ENCODE measurements at regions not wholly inside any gene's neighbourhood (a gene's known extent, or its start where the extent isn't known, plus 50 kb on each side); places are given as distances from the start of the nearest gene placed in this dataset.

DNA sequence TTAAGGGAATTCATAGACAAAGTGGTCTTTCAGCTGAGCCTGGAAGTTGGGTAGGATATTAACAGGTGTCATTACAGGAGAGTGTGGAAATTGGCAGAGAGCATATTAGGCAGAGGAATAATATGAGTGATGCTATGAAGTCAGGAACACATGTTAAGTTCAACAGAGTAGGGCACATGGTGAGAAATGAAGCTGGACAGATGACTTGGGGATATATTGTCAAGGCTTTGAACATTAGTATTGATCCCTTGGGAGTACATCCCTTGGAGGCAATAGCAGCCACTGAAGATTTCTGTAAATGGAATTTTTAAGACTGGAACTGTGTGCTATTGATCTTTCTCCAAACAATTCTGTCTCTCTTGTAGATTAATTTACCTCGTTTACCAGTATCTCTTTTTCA is 170.7 kb downstream of the SCG2 start (continued):
- TF ChIP-seq HOXA7 (CRISPR knock-in tag; IDR thresholded peaks at IDR 0.05), result no peak

DNA sequence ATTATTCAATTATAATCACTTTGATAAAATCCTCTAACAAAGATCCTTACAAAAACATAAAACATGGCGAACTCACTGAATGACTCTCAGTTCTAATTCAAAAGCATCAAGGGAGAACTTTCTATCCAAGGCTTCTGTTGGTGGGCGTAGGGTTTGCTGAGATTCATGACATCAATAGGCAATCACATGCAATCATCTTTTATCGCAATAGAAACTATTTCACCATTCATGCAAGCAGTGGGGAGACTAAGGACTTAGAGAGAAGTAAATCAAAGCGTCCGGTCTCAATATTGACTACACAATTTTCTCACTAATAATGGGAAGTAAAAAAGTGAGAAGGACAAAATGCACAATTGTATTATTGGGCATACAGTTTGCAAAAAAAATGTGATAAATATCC is 168.7 kb downstream of the SCG2 start:
- TF ChIP-seq FOXS1 (CRISPR knock-in tag; IDR thresholded peaks at IDR 0.05) (no peak), PHF8 (IDR thresholded peaks at IDR 0.05; ENCODE audit: borderline replicate concordance, low read depth) (no peak)
- Histone ChIP-seq H3K4me3 (no peak overlapping the region), H3K9me3 (no peaks in the 10 kb centered on the region), H3K4me1 (no peaks in the 10 kb centered on the region), H3K4me2 (no peak overlapping the region), H3K27ac (no peak overlapping the region)
- ChIA-PET POLR2A (no interaction called here), CTCF (no interaction called here)
- FAIRE-seq (no peak), ATAC-seq (no peak), DNase-seq (ENCODE audit: low read depth in 1 of 2, low spot score in 1 of 2) (no peak)
- WGBS (ENCODE audit: missing lambda C conversion rate), result 90% methylated on average over 5 of the region's 5 CpGs

DNA sequence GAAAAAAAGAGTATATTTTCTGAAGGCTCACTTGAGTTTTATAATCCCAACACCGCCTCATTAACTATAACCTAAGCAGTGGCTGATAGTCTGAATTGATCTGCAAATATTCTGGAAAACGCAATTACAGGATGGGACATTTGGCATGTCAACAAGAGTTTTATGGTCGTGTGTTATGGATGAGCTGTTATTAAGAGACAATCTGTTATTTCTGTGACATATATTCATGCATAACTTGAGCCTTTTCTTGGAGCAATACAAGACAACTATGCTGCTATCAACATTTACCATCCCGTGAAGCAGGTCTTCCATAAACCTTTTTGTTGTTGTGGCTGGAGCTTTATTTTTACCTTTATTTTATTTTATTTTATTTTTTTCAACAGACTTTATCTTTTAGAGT is 164.4 kb downstream of the SCG2 start:
- H3K4me2 ChIP-seq, result no peak overlapping the region
- DNase-seq (ENCODE audit: low read depth in 1 of 2, low spot score in 1 of 2) (no peak), FAIRE-seq (no peak), ATAC-seq (no peak)
- POLR2A ChIA-PET, result no interaction called here
- no peak overlapping the region for H3K27ac ChIP-seq
- H3K4me3 ChIP-seq, result no peak overlapping the region
- 59% methylated on average over 4 of the region's 4 CpGs for WGBS (ENCODE audit: missing lambda C conversion rate)
- H3K4me1 ChIP-seq, result no peaks in the 10 kb centered on the region
- TF ChIP-seq, protein P1, sequence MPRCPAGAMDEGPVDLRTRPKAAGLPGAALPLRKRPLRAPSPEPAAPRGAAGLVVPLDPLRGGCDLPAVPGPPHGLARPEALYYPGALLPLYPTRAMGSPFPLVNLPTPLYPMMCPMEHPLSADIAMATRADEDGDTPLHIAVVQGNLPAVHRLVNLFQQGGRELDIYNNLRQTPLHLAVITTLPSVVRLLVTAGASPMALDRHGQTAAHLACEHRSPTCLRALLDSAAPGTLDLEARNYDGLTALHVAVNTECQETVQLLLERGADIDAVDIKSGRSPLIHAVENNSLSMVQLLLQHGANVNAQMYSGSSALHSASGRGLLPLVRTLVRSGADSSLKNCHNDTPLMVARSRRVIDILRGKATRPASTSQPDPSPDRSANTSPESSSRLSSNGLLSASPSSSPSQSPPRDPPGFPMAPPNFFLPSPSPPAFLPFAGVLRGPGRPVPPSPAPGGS (IDR thresholded peaks at IDR 0.05), result no peak
- TF ChIP-seq, protein P2, sequence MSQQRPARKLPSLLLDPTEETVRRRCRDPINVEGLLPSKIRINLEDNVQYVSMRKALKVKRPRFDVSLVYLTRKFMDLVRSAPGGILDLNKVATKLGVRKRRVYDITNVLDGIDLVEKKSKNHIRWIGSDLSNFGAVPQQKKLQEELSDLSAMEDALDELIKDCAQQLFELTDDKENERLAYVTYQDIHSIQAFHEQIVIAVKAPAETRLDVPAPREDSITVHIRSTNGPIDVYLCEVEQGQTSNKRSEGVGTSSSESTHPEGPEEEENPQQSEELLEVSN (IDR thresholded peaks at IDR 0.05; ENCODE audit: borderline replicate concordance, low read depth), result no peak
- TF ChIP-seq GATA3 (IDR thresholded peaks at IDR 0.05; ENCODE audit: borderline replicate concordance) (no peak), TP53 (CRISPR knock-in tag; IDR thresholded peaks at IDR 0.05) (no peak), POLR2A (IDR thresholded peaks at IDR 0.05; ENCODE audit: low read length) (no peak), CHD2 (IDR thresholded peaks at IDR 0.05; ENCODE audit: low read length, partially characterized antibody) (no peak), CBX2 (IDR thresholded peaks at IDR 0.05; ENCODE audit: borderline replicate concordance, low read depth) (no peak), CEBPB (IDR thresholded peaks at IDR 0.05) (no peak), SMC3 (IDR thresholded peaks at IDR 0.05) (no peak), FOSL2 (IDR thresholded peaks at IDR 0.05) (no peak), FOSL2 (CRISPR knock-in tag; IDR thresholded peaks at IDR 0.05) (no peak), KDM1A (IDR thresholded peaks at IDR 0.05; ENCODE audit: low read depth) (no peak), EHF (CRISPR knock-in tag; IDR thresholded peaks at IDR 0.05) (no peak), BHLHE40 (IDR thresholded peaks at IDR 0.05; ENCODE audit: low read depth, low read length) (no peak), EP300 (IDR thresholded peaks at IDR 0.05) (no peak), RFX5 (IDR thresholded peaks at IDR 0.05) (no peak), MAFK (IDR thresholded peaks at IDR 0.05; ENCODE audit: partially characterized antibody) (no peak)
- TF ChIP-seq, protein P3, sequence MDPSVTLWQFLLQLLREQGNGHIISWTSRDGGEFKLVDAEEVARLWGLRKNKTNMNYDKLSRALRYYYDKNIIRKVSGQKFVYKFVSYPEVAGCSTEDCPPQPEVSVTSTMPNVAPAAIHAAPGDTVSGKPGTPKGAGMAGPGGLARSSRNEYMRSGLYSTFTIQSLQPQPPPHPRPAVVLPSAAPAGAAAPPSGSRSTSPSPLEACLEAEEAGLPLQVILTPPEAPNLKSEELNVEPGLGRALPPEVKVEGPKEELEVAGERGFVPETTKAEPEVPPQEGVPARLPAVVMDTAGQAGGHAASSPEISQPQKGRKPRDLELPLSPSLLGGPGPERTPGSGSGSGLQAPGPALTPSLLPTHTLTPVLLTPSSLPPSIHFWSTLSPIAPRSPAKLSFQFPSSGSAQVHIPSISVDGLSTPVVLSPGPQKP (IDR thresholded peaks at IDR 0.05; ENCODE audit: low read depth, low read length), result no peak
- TF ChIP-seq, protein P4, sequence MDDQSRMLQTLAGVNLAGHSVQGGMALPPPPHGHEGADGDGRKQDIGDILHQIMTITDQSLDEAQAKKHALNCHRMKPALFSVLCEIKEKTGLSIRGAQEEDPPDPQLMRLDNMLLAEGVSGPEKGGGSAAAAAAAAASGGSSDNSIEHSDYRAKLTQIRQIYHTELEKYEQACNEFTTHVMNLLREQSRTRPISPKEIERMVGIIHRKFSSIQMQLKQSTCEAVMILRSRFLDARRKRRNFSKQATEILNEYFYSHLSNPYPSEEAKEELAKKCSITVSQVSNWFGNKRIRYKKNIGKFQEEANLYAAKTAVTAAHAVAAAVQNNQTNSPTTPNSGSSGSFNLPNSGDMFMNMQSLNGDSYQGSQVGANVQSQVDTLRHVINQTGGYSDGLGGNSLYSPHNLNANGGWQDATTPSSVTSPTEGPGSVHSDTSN (IDR thresholded peaks at IDR 0.05), result no peak
- TF ChIP-seq, protein P5, sequence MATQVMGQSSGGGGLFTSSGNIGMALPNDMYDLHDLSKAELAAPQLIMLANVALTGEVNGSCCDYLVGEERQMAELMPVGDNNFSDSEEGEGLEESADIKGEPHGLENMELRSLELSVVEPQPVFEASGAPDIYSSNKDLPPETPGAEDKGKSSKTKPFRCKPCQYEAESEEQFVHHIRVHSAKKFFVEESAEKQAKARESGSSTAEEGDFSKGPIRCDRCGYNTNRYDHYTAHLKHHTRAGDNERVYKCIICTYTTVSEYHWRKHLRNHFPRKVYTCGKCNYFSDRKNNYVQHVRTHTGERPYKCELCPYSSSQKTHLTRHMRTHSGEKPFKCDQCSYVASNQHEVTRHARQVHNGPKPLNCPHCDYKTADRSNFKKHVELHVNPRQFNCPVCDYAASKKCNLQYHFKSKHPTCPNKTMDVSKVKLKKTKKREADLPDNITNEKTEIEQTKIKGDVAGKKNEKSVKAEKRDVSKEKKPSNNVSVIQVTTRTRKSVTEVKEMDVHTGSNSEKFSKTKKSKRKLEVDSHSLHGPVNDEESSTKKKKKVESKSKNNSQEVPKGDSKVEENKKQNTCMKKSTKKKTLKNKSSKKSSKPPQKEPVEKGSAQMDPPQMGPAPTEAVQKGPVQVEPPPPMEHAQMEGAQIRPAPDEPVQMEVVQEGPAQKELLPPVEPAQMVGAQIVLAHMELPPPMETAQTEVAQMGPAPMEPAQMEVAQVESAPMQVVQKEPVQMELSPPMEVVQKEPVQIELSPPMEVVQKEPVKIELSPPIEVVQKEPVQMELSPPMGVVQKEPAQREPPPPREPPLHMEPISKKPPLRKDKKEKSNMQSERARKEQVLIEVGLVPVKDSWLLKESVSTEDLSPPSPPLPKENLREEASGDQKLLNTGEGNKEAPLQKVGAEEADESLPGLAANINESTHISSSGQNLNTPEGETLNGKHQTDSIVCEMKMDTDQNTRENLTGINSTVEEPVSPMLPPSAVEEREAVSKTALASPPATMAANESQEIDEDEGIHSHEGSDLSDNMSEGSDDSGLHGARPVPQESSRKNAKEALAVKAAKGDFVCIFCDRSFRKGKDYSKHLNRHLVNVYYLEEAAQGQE (IDR thresholded peaks at IDR 0.05), result no peak
- TF ChIP-seq, protein P6, sequence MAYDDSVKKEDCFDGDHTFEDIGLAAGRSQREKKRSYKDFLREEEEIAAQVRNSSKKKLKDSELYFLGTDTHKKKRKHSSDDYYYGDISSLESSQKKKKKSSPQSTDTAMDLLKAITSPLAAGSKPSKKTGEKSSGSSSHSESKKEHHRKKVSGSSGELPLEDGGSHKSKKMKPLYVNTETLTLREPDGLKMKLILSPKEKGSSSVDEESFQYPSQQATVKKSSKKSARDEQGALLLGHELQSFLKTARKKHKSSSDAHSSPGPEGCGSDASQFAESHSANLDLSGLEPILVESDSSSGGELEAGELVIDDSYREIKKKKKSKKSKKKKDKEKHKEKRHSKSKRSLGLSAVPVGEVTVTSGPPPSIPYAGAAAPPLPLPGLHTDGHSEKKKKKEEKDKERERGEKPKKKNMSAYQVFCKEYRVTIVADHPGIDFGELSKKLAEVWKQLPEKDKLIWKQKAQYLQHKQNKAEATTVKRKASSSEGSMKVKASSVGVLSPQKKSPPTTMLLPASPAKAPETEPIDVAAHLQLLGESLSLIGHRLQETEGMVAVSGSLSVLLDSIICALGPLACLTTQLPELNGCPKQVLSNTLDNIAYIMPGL (CRISPR knock-in tag; IDR thresholded peaks at IDR 0.05; ENCODE audit: borderline replicate concordance), result no peak
- no peaks in the 10 kb centered on the region for H3K9me3 ChIP-seq
- CTCF ChIA-PET, result no interaction called here

Measured in A549 (cell line).